IMR-90 (cell line): ENCODE measurements at regions not wholly inside any gene's neighbourhood (a gene's known extent, or its start where the extent isn't known, plus 50 kb on each side); places are given as distances from the start of the nearest gene placed in this dataset.

ENCODE experiments used
- ATAC-seq: fragments of 200-7000 bp; cut with Tn5 transposase; 2 replicates; pipeline ENCODE4 v1.9.1; 2020; ENCODE audit warnings: low read depth, mild to moderate bottlenecking, moderate library complexity
- BruUV-seq: library from RNA; stranded (reverse); fragments of 400-500 nt; replicated peaks from 2 replicates; lab custom pipeline; 2021; lab: Mats Ljungman, UMichigan
- CTCF ChIA-PET: fragments of 300-600 bp; formaldehyde crosslinking; extraction: SDS; loops from one replicate; lab custom pipeline; 2021; ENCODE audit warnings: antibody characterized with exemption; lab: Yijun Ruan, JAX
- POLR2A ChIA-PET: fragments of 300-600 bp; sonication (Branson Sonifier 250); formaldehyde crosslinking; loops from one replicate; lab custom pipeline; 2022; ENCODE audit warnings: antibody characterized with exemption; ENCODE audit not compliant: unreplicated experiment; lab: Charles Lee
- DNase-seq: peaks from one replicate; pipeline ENCODE4 v3.0.0; 2013
- H2AFZ ChIP-seq: replicated peaks from 2 replicates; pipeline ENCODE3; 2013; ENCODE audit warnings: low read length, mild to moderate bottlenecking; ENCODE audit not compliant: poor library complexity
- H2AK5ac ChIP-seq: 2 replicates; pipeline ENCODE4 v1.6.1; 2013; ENCODE audit warnings: low read depth, low read length, inconsistent platforms
- H2AK9ac ChIP-seq: replicated peaks from 2 replicates; pipeline ENCODE3; 2013; ENCODE audit warnings: mild to moderate bottlenecking, low read depth, low read length, moderate library complexity; ENCODE audit not compliant: poor library complexity
- H2BK120ac ChIP-seq: 2 replicates; pipeline ENCODE4 v1.6.1; 2013; ENCODE audit warnings: low read depth, low read length, inconsistent platforms
- H2BK15ac ChIP-seq: 3 replicates; pipeline ENCODE4 v1.6.1; 2013; ENCODE audit warnings: low read depth, low read length, inconsistent platforms
- H2BK20ac ChIP-seq: 2 replicates; pipeline ENCODE4 v1.6.1; 2013; ENCODE audit warnings: low read depth, mild to moderate bottlenecking, inconsistent platforms, low read length, moderate library complexity
- H2BK5ac ChIP-seq: 2 replicates; pipeline ENCODE4 v1.6.1; 2013; ENCODE audit warnings: mild to moderate bottlenecking, low read depth, low read length, inconsistent platforms; ENCODE audit not compliant: poor library complexity, severe bottlenecking
- H3K14ac ChIP-seq: replicated peaks from 2 replicates; pipeline ENCODE4 v1.6.1; 2013; ENCODE audit warnings: low read depth, low read length, inconsistent platforms
- H3K18ac ChIP-seq: 2 replicates; pipeline ENCODE4 v1.6.1; 2013; ENCODE audit warnings: low read depth, low read length, control low read depth
- H3K23ac ChIP-seq: 2 replicates; pipeline ENCODE4 v1.6.1; 2013; ENCODE audit warnings: low read depth, low read length, inconsistent platforms
- H3K27ac ChIP-seq: 2 replicates; pipeline ENCODE4 v1.5.1; 2013; ENCODE audit warnings: mild to moderate bottlenecking, control low read depth, low read length; ENCODE audit not compliant: insufficient read depth
- H3K27me3 ChIP-seq: 2 replicates; pipeline ENCODE4 v1.6.1; 2013; ENCODE audit warnings: low read length; ENCODE audit not compliant: control insufficient read depth, insufficient read depth
- H3K36me3 ChIP-seq: 2 replicates; pipeline ENCODE4 v1.6.1; 2013; ENCODE audit warnings: low read length, mixed read lengths; ENCODE audit not compliant: control insufficient read depth, insufficient read depth
- H3K4ac ChIP-seq: 2 replicates; pipeline ENCODE4 v1.6.1; 2013; ENCODE audit warnings: low read depth, low read length, inconsistent platforms
- H3K4me1 ChIP-seq: 2 replicates; pipeline ENCODE4 v1.6.1; 2013; ENCODE audit warnings: low read length, mixed read lengths; ENCODE audit not compliant: control insufficient read depth, insufficient read depth
- H3K4me2 ChIP-seq: 2 replicates; pipeline ENCODE4 v1.6.1; 2013; ENCODE audit warnings: low read depth, mild to moderate bottlenecking, control low read depth, low read length, moderate library complexity
- H3K4me3 ChIP-seq: 2 replicates; pipeline ENCODE4 v1.5.1; 2013; ENCODE audit warnings: low read depth, mild to moderate bottlenecking, control low read depth, low read length, moderate library complexity; ENCODE audit not compliant: insufficient read depth
- H3K56ac ChIP-seq: 2 replicates; pipeline ENCODE4 v1.6.1; 2013; ENCODE audit warnings: low read length, inconsistent platforms; ENCODE audit not compliant: insufficient read depth; ENCODE audit errors: extremely low read depth
- H3K79me1 ChIP-seq, 2 experiments: 2 replicates each; pipeline ENCODE4 v1.6.1; 2013; ENCODE audit warnings: low read length in 2 of 2, inconsistent platforms in 1 of 2, low read depth in 1 of 2
- H3K9ac ChIP-seq: 2 replicates; pipeline ENCODE4 v1.6.1; 2013; ENCODE audit warnings: low read depth, low read length, control low read depth
- H3K9me1 ChIP-seq: 2 replicates; pipeline ENCODE4 v1.6.1; 2013; ENCODE audit warnings: low read length, inconsistent platforms; ENCODE audit not compliant: insufficient read depth
- H3K9me3 ChIP-seq: 2 replicates; pipeline ENCODE4 v1.6.1; 2013; ENCODE audit warnings: low read length; ENCODE audit not compliant: control insufficient read depth, insufficient read depth
- H4K20me1 ChIP-seq: 2 replicates; pipeline ENCODE4 v1.6.1; 2013; ENCODE audit warnings: low read length, inconsistent platforms; ENCODE audit not compliant: insufficient read depth
- H4K5ac ChIP-seq: 2 replicates; pipeline ENCODE4 v1.6.1; 2013; ENCODE audit warnings: mild to moderate bottlenecking, low read depth, low read length, control low read depth
- H4K8ac ChIP-seq, 2 experiments: 2 replicates each; pipeline ENCODE4 v1.6.1; 2013; ENCODE audit warnings: low read depth in 2 of 2, low read length in 2 of 2, control low read depth in 1 of 2, inconsistent platforms in 1 of 2
- H4K91ac ChIP-seq: 2 replicates; pipeline ENCODE4 v1.6.1; 2013; ENCODE audit warnings: low read depth, low read length, inconsistent platforms; ENCODE audit not compliant: insufficient read depth
- BHLHE40 ChIP-seq: fragments of 150-350 bp; IDR thresholded peaks from 2 replicates; pipeline ENCODE4 v1.6.1; 2016; ENCODE audit warnings: mild to moderate bottlenecking, low read depth, low read length
- CEBPB ChIP-seq: IDR thresholded peaks from 2 replicates; pipeline ENCODE4 v1.6.1; 2012; ENCODE audit warnings: low read depth, low read length, improper control_type of control experiment
- CHD1 ChIP-seq: IDR thresholded peaks from 2 replicates; pipeline ENCODE4 v1.6.1; 2012; ENCODE audit warnings: low read depth, low read length, improper control_type of control experiment
- CTCF ChIP-seq: conservative IDR thresholded peaks from 2 replicates; pipeline ENCODE4 v1.5.1; 2012; ENCODE audit warnings: mild to moderate bottlenecking, low read depth, low read length, improper control_type of control experiment
- ELK1 ChIP-seq: fragments of 150-350 bp; IDR thresholded peaks from 2 replicates; pipeline ENCODE4 v1.6.1; 2016; ENCODE audit warnings: low read depth, mild to moderate bottlenecking, low read length, moderate library complexity, borderline replicate concordance
- FOS ChIP-seq: fragments of 150-350 bp; IDR thresholded peaks from 2 replicates; pipeline ENCODE4 v1.6.1; 2016; ENCODE audit warnings: low read depth, low read length
- MAFK ChIP-seq: IDR thresholded peaks from 2 replicates; pipeline ENCODE4 v1.6.1; 2012; ENCODE audit warnings: low read depth, low read length, improper control_type of control experiment
- MAZ ChIP-seq: IDR thresholded peaks from 2 replicates; pipeline ENCODE4 v1.6.1; 2012; ENCODE audit warnings: low read depth, mild to moderate bottlenecking, low read length, improper control_type of control experiment, moderate library complexity, borderline replicate concordance
- MXI1 ChIP-seq: IDR thresholded peaks from 2 replicates; pipeline ENCODE4 v1.6.1; 2012; ENCODE audit warnings: low read depth, mild to moderate bottlenecking, low read length, moderate library complexity, borderline replicate concordance
- NFE2L2 ChIP-seq: fragments of 150-350 bp; IDR thresholded peaks from 2 replicates; pipeline ENCODE4 v1.6.1; 2016; ENCODE audit warnings: low read depth, mild to moderate bottlenecking, low read length
- POLR2A ChIP-seq: IDR thresholded peaks from 2 replicates; pipeline ENCODE4 v1.6.1; 2012; ENCODE audit warnings: mild to moderate bottlenecking, low read depth, low read length
- RAD21 ChIP-seq: IDR thresholded peaks from 2 replicates; pipeline ENCODE4 v1.6.1; 2012; ENCODE audit warnings: low read length, improper control_type of control experiment
- RCOR1 ChIP-seq: IDR thresholded peaks from 2 replicates; pipeline ENCODE4 v1.6.1; 2012; ENCODE audit warnings: mild to moderate bottlenecking, low read length, improper control_type of control experiment; ENCODE audit not compliant: insufficient replicate concordance
- RFX5 ChIP-seq: IDR thresholded peaks from 2 replicates; pipeline ENCODE4 v1.8.0; 2012; ENCODE audit warnings: low read depth, mild to moderate bottlenecking, low read length, moderate library complexity
- SMC3 ChIP-seq: fragments of 150-350 bp; IDR thresholded peaks from 2 replicates; pipeline ENCODE4 v1.6.1; 2016; ENCODE audit warnings: low read depth, mild to moderate bottlenecking, antibody characterized with exemption, low read length, moderate library complexity
- USF2 ChIP-seq: fragments of 150-350 bp; IDR thresholded peaks from 2 replicates; pipeline ENCODE4 v1.6.1; 2017; ENCODE audit warnings: mild to moderate bottlenecking, antibody characterized with exemption, low read length, low read depth
- WGBS, 2 experiments: methylation state at CpG; one replicate each; pipeline versions ENCODE4 v1.1.5 to v1.1.7; 2013; ENCODE audit warnings: missing lambda C conversion rate in 2 of 2; ENCODE audit not compliant: insufficient read length in 1 of 2; ENCODE audit errors: extremely low coverage in 2 of 2; 5-methylcytosine and 5-hydroxymethylcytosine counted together
- dilution Hi-C: fragments of 300-500 bp; cut with HindIII; formaldehyde crosslinking; loops from one replicate; pipeline ENCODE4 v1.14.3; 2018; ENCODE audit warnings: low sequenced_read_pairs; ENCODE audit not compliant: unreplicated experiment
- in situ Hi-C: fragments of 300-500 bp; cut with MboI; formaldehyde crosslinking; loops from 3 replicates; pipeline ENCODE4 v1.14.3; 2019; ENCODE audit warnings: low sequenced_read_pairs, inconsistent platforms, mixed read lengths
- intact Hi-C: fragments of 100-400 bp; cut with micrococcal nuclease; formaldehyde crosslinking; loops from 2 replicates; pipeline ENCODE4 v1.10.0; 2022

- in situ Hi-C loops (no loop called here), intact Hi-C loops (no loop called here), dilution Hi-C loops (no loop called here)
- H2BK120ac ChIP-seq, result no peak overlapping the region
- no peaks in the 10 kb centered on the region for H3K4me1 ChIP-seq
- H3K23ac ChIP-seq, result no peak overlapping the region
- H2BK15ac ChIP-seq, result no peak overlapping the region
- H3K79me1 ChIP-seq, result no peaks in the 10 kb centered on the region
- H3K36me3 ChIP-seq, result no peaks in the 10 kb centered on the region
- H3K9ac ChIP-seq, result no peak overlapping the region
- no peak overlapping the region for H3K4me3 ChIP-seq
- no peak overlapping the region for H3K14ac ChIP-seq
- no peak overlapping the region for H2AK9ac ChIP-seq
- CTCF ChIA-PET, result no interaction called here
- H3K4ac ChIP-seq, result no peak overlapping the region
- H4K5ac ChIP-seq, result no peak overlapping the region
- no peak overlapping the region for H2BK5ac ChIP-seq
- no peak overlapping the region for H2BK20ac ChIP-seq
- H3K9me3 ChIP-seq, result peaks cover 10% of the 10 kb centered on the region
- H3K27me3 ChIP-seq, result peaks cover 73% of the 10 kb centered on the region
- POLR2A ChIA-PET, result no interaction called here
- no peak for ATAC-seq
- no peaks in the 10 kb centered on the region for H4K20me1 ChIP-seq
- DNase-seq, result no peak
- H4K8ac ChIP-seq, result no peak overlapping the region
- WGBS, 2 experiments, result no CpG with 5 or more reads among the region's 2 CpGs
- BruUV-seq, result no TSS peak
- H2AK5ac ChIP-seq, result no peak overlapping the region
- no peak overlapping the region for H3K4me2 ChIP-seq
- no peak overlapping the region for H3K18ac ChIP-seq
- no peak overlapping the region for H3K56ac ChIP-seq
- no peaks in the 10 kb centered on the region for H3K9me1 ChIP-seq
- no peak overlapping the region for H4K91ac ChIP-seq
- H3K27ac ChIP-seq, result no peak overlapping the region
- no peak overlapping the region for H2AFZ ChIP-seq
- TF ChIP-seq ELK1 (no peak), BHLHE40 (no peak), RAD21 (no peak), SMC3 (no peak), MXI1 (no peak), NFE2L2 (no peak), FOS (no peak), RFX5 (no peak), USF2 (no peak), MAFK (no peak), RCOR1 (no peak), CEBPB (no peak), CTCF (no peak), POLR2A (no peak), CHD1 (no peak), MAZ (no peak)
Measured at GRCh38 chr9:126221480-126221879, 105.1 kb upstream of the MVB12B start.
